Inflammatory macrophage treated with lipopolysaccharide for 1 hour (primary cell): ENCODE measurements at regions not wholly inside any gene's neighbourhood (a gene's known extent, or its start where the extent isn't known, plus 50 kb on each side); places are given as distances from the start of the nearest gene placed in this dataset.

Experiments used
- DNase-seq, 2 donors: peaks; one replicate each; pipeline ENCODE4 v3.0.0-alpha.2; 2020 to 2022

GRCh38 chr2:15049096-15049993 lies 416.8 kb downstream of the LRATD1 start:
- DNase-seq = no peak

GRCh38 chr2:15050483-15050882 lies 418.0 kb downstream of the LRATD1 start:
- DNase-seq = no peak

GRCh38 chr2:15053542-15053941 lies 421.0 kb downstream of the LRATD1 start:
- DNase-seq = no peak

GRCh38 chr2:15058015-15058720 lies 425.7 kb downstream of the LRATD1 start:
- DNase-seq = peak in 1 of 2 donors; percentile 3

- no peak for DNase-seq
Observed at GRCh38 chr2:15058721-15059157, 426.2 kb downstream of the LRATD1 start.

GRCh38 chr2:15059870-15060512 lies 427.5 kb downstream of the LRATD1 start:
- DNase-seq = no peak

- no peak for DNase-seq
Observed at GRCh38 chr2:15061268-15061667, 428.8 kb downstream of the LRATD1 start.

GRCh38 chr2:15066138-15066537 lies 433.6 kb downstream of the LRATD1 start:
- no peak for DNase-seq

- DNase-seq = no peak
Observed at GRCh38 chr2:15069149-15069548, 436.6 kb downstream of the LRATD1 start.

- DNase-seq = no peak
Observed at GRCh38 chr2:15072836-15073235, 440.3 kb downstream of the LRATD1 start.

GRCh38 chr2:15073664-15074063 lies 441.1 kb downstream of the LRATD1 start:
- no peak for DNase-seq

GRCh38 chr2:15074319-15074718 lies 441.8 kb downstream of the LRATD1 start:
- DNase-seq = no peak

GRCh38 chr2:15074751-15075700 lies 442.5 kb downstream of the LRATD1 start:
- DNase-seq = no peak

GRCh38 chr2:15076668-15077067 lies 444.2 kb downstream of the LRATD1 start:
- DNase-seq = no peak

GRCh38 chr2:15081356-15081755 lies 448.8 kb downstream of the LRATD1 start:
- no peak for DNase-seq

GRCh38 chr2:15082105-15083058 lies 449.9 kb downstream of the LRATD1 start:
- no peak for DNase-seq

- DNase-seq = no peak
Observed at GRCh38 chr2:15084826-15085489, 452.4 kb downstream of the LRATD1 start.

GRCh38 chr2:15092181-15092580 lies 459.7 kb downstream of the LRATD1 start:
- DNase-seq = no peak

- DNase-seq = no peak
Observed at GRCh38 chr2:15092691-15093090, 460.2 kb downstream of the LRATD1 start.

GRCh38 chr2:15094161-15094560 lies 461.6 kb downstream of the LRATD1 start:
- DNase-seq = no peak

GRCh38 chr2:15096873-15097272 lies 464.3 kb downstream of the NBAS start:
- DNase-seq = no peak
